Neuron (in vitro differentiated cells): ENCODE measurements at regions not wholly inside any gene's neighbourhood (a gene's known extent, or its start where the extent isn't known, plus 50 kb on each side); places are given as distances from the start of the nearest gene placed in this dataset.

Experiments
- H2AFZ ChIP-seq: one replicate; pipeline ENCODE4 v1.6.1; 2013; ENCODE audit warnings: low read depth, mild to moderate bottlenecking, inconsistent platforms, low read length, moderate library complexity
- H3K27me3 ChIP-seq: one replicate; pipeline ENCODE4 v1.6.1; 2013; ENCODE audit warnings: low read length; ENCODE audit not compliant: insufficient read depth
- H3K36me3 ChIP-seq: one replicate; pipeline ENCODE4 v1.6.1; 2013; ENCODE audit warnings: low read length; ENCODE audit not compliant: insufficient read depth
- H3K4me1 ChIP-seq: one replicate; pipeline ENCODE4 v1.6.1; 2013; ENCODE audit warnings: low read length; ENCODE audit not compliant: insufficient read depth
- H3K4me3 ChIP-seq: 2 replicates; pipeline ENCODE4 v1.5.1; 2013; ENCODE audit warnings: mild to moderate bottlenecking, low read length, moderate library complexity
- H3K9me3 ChIP-seq: one replicate; pipeline ENCODE4 v1.6.1; 2013; ENCODE audit warnings: low read length

- no peaks in the 10 kb centered on the region for H3K36me3 ChIP-seq
- peaks cover 2% of the 10 kb centered on the region for H3K9me3 ChIP-seq
- peaks cover 16% of the 10 kb centered on the region for H3K4me1 ChIP-seq
- no peak overlapping the region for H3K4me3 ChIP-seq
- H2AFZ ChIP-seq, result no peak overlapping the region
- no peaks in the 10 kb centered on the region for H3K27me3 ChIP-seq
These were observed 171.0 kb downstream of the MAF start for GRCh38 chr16:79429381-79430190.

- Histone ChIP-seq H2AFZ (no peak overlapping the region), H3K4me1 (peaks cover 16% of the 10 kb centered on the region), H3K4me3 (no peak overlapping the region), H3K36me3 (no peaks in the 10 kb centered on the region), H3K9me3 (no peaks in the 10 kb centered on the region), H3K27me3 (no peaks in the 10 kb centered on the region)
These were observed 173.9 kb downstream of the MAF start for GRCh38 chr16:79426663-79427062.

- H2AFZ ChIP-seq, result no peak overlapping the region
- no peak overlapping the region for H3K4me3 ChIP-seq
- no peaks in the 10 kb centered on the region for H3K36me3 ChIP-seq
- H3K27me3 ChIP-seq, result no peaks in the 10 kb centered on the region
- H3K4me1 ChIP-seq, result peaks cover 16% of the 10 kb centered on the region
- H3K9me3 ChIP-seq, result no peaks in the 10 kb centered on the region
These were observed 178.5 kb downstream of the MAF start for GRCh38 chr16:79422064-79422463.

DNA sequence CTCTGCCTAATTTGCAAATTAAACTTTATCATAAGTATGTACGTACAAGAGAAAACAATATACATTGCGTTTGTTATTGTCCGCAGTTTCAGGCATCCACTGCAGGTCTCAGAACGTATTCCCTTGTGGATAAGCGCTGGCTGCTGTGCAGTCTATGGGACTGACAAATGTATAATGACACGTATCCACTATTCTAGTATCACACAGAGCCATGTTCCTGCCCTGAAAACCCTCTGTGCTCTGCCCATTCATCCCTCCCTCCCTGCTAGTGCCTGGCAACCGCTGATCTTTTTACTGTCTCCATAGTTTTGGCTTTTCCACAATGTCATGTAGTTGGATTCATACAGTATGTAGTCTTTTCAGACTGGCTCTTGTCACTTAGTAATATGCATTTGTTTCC, 179.4 kb downstream of the MAF start:
- H3K27me3 ChIP-seq, result no peaks in the 10 kb centered on the region
- H3K4me3 ChIP-seq, result no peak overlapping the region
- no peak overlapping the region for H2AFZ ChIP-seq
- peaks cover 18% of the 10 kb centered on the region for H3K4me1 ChIP-seq
- H3K9me3 ChIP-seq, result no peaks in the 10 kb centered on the region
- no peaks in the 10 kb centered on the region for H3K36me3 ChIP-seq

GRCh38 chr16:79420493-79420892, 180.0 kb downstream of the MAF start:
- no peaks in the 10 kb centered on the region for H3K36me3 ChIP-seq
- no peak overlapping the region for H3K4me3 ChIP-seq
- H3K9me3 ChIP-seq, result no peaks in the 10 kb centered on the region
- H2AFZ ChIP-seq, result no peak overlapping the region
- H3K4me1 ChIP-seq, result peaks cover 18% of the 10 kb centered on the region
- H3K27me3 ChIP-seq, result no peaks in the 10 kb centered on the region

DNA sequence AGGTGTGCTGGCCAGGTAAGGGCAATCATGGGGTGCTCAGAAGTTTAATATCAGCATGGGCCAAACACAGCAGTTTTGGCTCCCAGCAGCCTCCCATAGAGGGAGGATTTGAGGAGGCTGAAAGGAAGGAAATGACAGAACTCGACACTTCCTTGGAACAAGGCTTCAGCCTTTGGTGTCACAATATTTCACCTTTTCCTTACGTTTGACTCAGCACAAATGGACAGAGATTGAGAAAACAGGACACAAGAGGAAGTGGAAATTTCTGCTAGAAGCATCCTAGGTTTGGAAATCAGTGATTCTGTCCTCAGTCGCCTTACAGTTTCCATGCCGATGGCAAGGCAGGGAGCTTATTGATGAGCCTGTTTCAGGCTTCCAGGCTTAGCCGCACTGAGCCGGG, 181.4 kb downstream of the MAF start:
- H3K27me3 ChIP-seq, result no peaks in the 10 kb centered on the region
- H2AFZ ChIP-seq, result no peak overlapping the region
- no peaks in the 10 kb centered on the region for H3K36me3 ChIP-seq
- H3K4me3 ChIP-seq, result no peak overlapping the region
- peaks cover 18% of the 10 kb centered on the region for H3K4me1 ChIP-seq
- H3K9me3 ChIP-seq, result no peaks in the 10 kb centered on the region

GRCh38 chr16:79417601-79418008, 182.9 kb downstream of the MAF start:
- no peak overlapping the region for H3K4me3 ChIP-seq
- no peak overlapping the region for H2AFZ ChIP-seq
- H3K27me3 ChIP-seq, result no peaks in the 10 kb centered on the region
- no peaks in the 10 kb centered on the region for H3K36me3 ChIP-seq
- H3K9me3 ChIP-seq, result peaks cover 4% of the 10 kb centered on the region
- H3K4me1 ChIP-seq, result peaks cover 18% of the 10 kb centered on the region

GRCh38 chr16:79415983-79416640, 184.4 kb downstream of the MAF start:
- Histone ChIP-seq H3K4me1 (peaks cover 14% of the 10 kb centered on the region), H2AFZ (no peak overlapping the region), H3K4me3 (no peak overlapping the region), H3K27me3 (no peaks in the 10 kb centered on the region), H3K9me3 (peaks cover 4% of the 10 kb centered on the region), H3K36me3 (no peaks in the 10 kb centered on the region)

DNA sequence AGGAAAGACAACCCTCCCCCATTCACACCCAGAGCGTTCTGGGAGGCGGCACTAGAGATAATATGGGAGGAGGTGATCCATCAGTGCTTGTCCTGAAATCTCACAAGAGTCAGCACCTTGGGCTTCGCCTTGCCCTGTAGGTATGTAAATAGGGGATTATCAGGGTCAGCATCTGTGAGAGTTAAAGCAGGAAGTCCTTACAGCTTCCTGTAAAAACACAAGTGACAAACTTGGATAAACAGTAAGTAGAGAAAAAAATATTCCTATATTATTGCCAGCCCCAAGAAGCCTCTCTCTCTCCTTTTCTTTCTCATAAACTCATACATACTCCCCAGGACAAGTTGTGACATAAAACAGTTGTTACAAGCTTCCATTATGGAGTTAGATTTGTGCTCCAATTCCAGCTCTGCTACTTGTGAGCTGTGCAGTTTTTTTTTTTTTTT, 187.7 kb downstream of the MAF start:
- H2AFZ ChIP-seq, result no peak overlapping the region
- H3K9me3 ChIP-seq, result peaks cover 4% of the 10 kb centered on the region
- H3K27me3 ChIP-seq, result no peaks in the 10 kb centered on the region

DNA sequence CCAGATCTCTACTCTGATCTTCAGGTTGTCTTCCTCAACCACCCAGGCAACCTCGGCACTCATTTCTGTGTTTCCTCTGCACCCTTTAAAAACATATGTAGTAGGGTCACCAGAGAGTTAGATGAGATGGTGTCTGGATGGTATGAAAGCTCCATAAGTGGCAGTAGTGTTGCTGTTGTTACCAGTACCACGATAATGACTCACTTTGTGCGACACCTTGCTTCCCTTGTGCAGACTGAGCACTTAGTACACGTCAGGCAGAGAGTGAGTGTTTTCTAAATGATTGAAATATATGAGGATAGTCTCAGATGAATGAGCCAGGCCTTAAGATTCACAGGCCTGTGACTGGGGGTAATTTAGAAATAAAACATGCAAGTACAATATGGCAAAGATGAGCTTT, 188.7 kb downstream of the MAF start:
- H3K4me3 ChIP-seq, result no peak overlapping the region
- no peak overlapping the region for H2AFZ ChIP-seq

More for the DNA sequence above, 187.7 kb downstream of the MAF start:
- H3K36me3 ChIP-seq, result no peaks in the 10 kb centered on the region
- H3K4me3 ChIP-seq, result no peak overlapping the region
- H3K4me1 ChIP-seq, result peaks cover 11% of the 10 kb centered on the region

DNA sequence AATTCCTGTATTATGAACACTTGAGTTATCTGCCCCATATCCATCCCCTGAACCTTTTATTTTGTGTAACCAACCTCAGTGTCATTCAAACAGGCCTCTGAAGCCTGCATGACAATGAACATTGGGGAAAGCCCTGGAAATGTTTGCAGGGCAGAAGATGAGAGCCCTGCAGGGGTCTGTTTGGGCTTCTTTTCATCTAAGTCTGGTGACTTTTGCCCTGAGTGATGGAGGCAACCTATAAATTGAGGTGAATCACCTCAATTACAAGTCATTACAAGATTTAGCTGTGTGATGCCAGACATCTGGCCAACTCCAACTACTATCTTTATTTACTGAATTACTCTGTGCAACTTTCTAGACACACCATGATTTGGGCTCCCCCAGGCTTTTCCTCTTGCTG, 189.2 kb downstream of the MAF start:
- H2AFZ ChIP-seq, result no peak overlapping the region
- H3K4me3 ChIP-seq, result no peak overlapping the region
- H3K36me3 ChIP-seq, result no peaks in the 10 kb centered on the region
- H3K4me1 ChIP-seq, result peaks cover 8% of the 10 kb centered on the region
- H3K27me3 ChIP-seq, result no peaks in the 10 kb centered on the region
- peaks cover 4% of the 10 kb centered on the region for H3K9me3 ChIP-seq

More for the DNA sequence above, 188.7 kb downstream of the MAF start:
- no peaks in the 10 kb centered on the region for H3K27me3 ChIP-seq
- H3K9me3 ChIP-seq, result peaks cover 4% of the 10 kb centered on the region
- peaks cover 8% of the 10 kb centered on the region for H3K4me1 ChIP-seq
- no peaks in the 10 kb centered on the region for H3K36me3 ChIP-seq

DNA sequence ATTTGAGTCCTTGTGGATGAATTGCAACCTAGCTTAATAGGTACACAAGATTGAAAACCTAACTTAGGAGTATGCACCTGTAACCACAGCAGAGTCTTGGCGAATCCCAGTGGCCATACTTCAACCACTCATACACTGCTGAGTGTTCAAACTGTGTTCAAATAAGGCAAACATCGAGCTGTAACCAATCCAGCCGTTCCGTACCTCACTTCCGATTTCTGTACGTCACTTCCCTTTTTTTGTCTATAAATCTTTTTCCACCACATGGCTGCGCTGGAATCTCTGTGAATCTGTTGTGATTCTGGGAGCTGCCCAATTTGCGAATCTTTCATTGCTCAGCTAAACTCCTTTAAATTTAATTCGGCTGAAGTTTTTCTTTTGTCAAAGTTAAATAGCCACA, 190.6 kb downstream of the MAF start:
- Histone ChIP-seq H2AFZ (no peak overlapping the region), H3K4me3 (no peak overlapping the region), H3K9me3 (peaks cover 4% of the 10 kb centered on the region), H3K27me3 (no peaks in the 10 kb centered on the region), H3K4me1 (peaks cover 8% of the 10 kb centered on the region), H3K36me3 (no peaks in the 10 kb centered on the region)

DNA sequence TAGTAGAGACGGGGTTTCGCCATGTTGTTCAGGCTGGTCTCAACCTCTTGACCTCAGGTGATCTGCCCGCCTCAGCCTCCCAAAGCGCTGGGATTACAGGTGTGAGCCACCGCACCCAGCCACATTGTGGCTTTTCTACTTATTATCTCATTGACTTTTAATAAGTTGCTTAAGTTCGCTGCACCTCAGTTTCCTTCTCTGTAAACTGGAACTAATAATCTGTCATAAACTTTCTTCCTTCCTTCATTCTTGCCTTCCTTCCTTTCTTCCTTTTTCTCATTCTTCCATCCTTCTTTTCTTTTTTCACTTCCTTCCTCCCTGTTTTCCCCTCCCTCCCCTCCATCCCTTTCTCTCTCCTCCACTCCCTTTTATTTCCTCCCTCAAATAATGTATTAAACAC, 192.2 kb downstream of the MAF start:
- Histone ChIP-seq H3K36me3 (no peaks in the 10 kb centered on the region), H3K4me1 (peaks cover 8% of the 10 kb centered on the region), H3K27me3 (no peaks in the 10 kb centered on the region), H2AFZ (no peak overlapping the region), H3K9me3 (no peaks in the 10 kb centered on the region), H3K4me3 (no peak overlapping the region)
